ENCODE measurements at regions not wholly inside any gene's neighbourhood (a gene's known extent, or its start where the extent isn't known, plus 50 kb on each side); places are given as distances from the start of the nearest gene placed in this dataset.

GRCh38 chr1:229028544-229028943 is 242.4 kb upstream of the RAB4A start:
- TF ChIP-seq CTCF (IDR thresholded peaks at IDR 0.05; ENCODE audit: insufficient read depth, missing control alignments): no peak
- peak; percentile 89 for FAIRE-seq
- DNase-seq (ENCODE audit: insufficient read length, low spot score): peak; percentile 53

- peak; percentile 1 for TF ChIP-seq CTCF (IDR thresholded peaks at IDR 0.05; ENCODE audit: insufficient read depth, missing control alignments)
Observed at GRCh38 chr1:229028987-229029878, 241.7 kb upstream of the RAB4A start.

GRCh38 chr1:229029879-229030235 is 241.1 kb upstream of the RAB4A start:
- DNase-seq (ENCODE audit: insufficient read length, low spot score) (no peak), FAIRE-seq (no peak)
- no peak for TF ChIP-seq CTCF (IDR thresholded peaks at IDR 0.05; ENCODE audit: insufficient read depth, missing control alignments)

More at GRCh38 chr1:229028987-229029878, 241.7 kb upstream of the RAB4A start:
- FAIRE-seq: peak; percentile 74
- no peak for DNase-seq (ENCODE audit: insufficient read length, low spot score)

GRCh38 chr1:229030630-229031029 is 240.3 kb upstream of the RAB4A start:
- FAIRE-seq (no peak), DNase-seq (ENCODE audit: insufficient read length, low spot score) (no peak)
- no peak for TF ChIP-seq CTCF (IDR thresholded peaks at IDR 0.05; ENCODE audit: insufficient read depth, missing control alignments)

- no peak for TF ChIP-seq CTCF (IDR thresholded peaks at IDR 0.05; ENCODE audit: insufficient read depth, missing control alignments)
- FAIRE-seq (no peak), DNase-seq (ENCODE audit: insufficient read length, low spot score) (no peak)
Observed at GRCh38 chr1:229031061-229031460, 239.8 kb upstream of the RAB4A start.

- TF ChIP-seq CTCF (IDR thresholded peaks at IDR 0.05; ENCODE audit: insufficient read depth, missing control alignments): no peak
- FAIRE-seq (no peak), DNase-seq (ENCODE audit: insufficient read length, low spot score) (no peak)
Observed at GRCh38 chr1:229031481-229032341, 239.2 kb upstream of the RAB4A start.
